ENCODE measurements at regions not wholly inside any gene's neighbourhood (a gene's known extent, or its start where the extent isn't known, plus 50 kb on each side); places are given as distances from the start of the nearest gene placed in this dataset.

- ChIA-PET POLR2A (no interaction called here), CTCF (no interaction called here)
- Histone ChIP-seq H3K9me3 (replicated peaks; ENCODE audit: control insufficient read depth, insufficient read depth, low read length) (peaks cover 2% of the 10 kb centered on the region), H3K27ac (ENCODE audit: insufficient read depth, low read depth, low read length) (no peak overlapping the region), H4K20me1 (replicated peaks; ENCODE audit: control insufficient read depth, extremely low read depth, insufficient read depth, low read length) (no peaks in the 10 kb centered on the region), H3K4me2 (ENCODE audit: insufficient read depth, low read length) (no peak overlapping the region), H3K9ac (replicated peaks; ENCODE audit: extremely low read depth, insufficient read depth, low read length) (no peak overlapping the region), H2AFZ (ENCODE audit: low read depth, low read length) (no peak overlapping the region), H3K4me3 (replicated peaks in 1 of 3; ENCODE audit: insufficient read depth in 1 of 3, low read depth in 1 of 3, low read length in 3 of 3) (no peak overlapping the region), H3K9me1 (replicated peaks; ENCODE audit: control insufficient read depth, extremely low read depth, insufficient read depth, low read length) (no peaks in the 10 kb centered on the region), H3K79me2 (ENCODE audit: control insufficient read depth, insufficient read depth, low read length) (no peaks in the 10 kb centered on the region), H3K36me3 (ENCODE audit: control insufficient read depth in 2 of 2, extremely low read depth in 1 of 2, insufficient read depth in 2 of 2, low read length in 2 of 2) (no peaks in the 10 kb centered on the region), H3K4me1 (ENCODE audit: control insufficient read depth, extremely low read depth, insufficient read depth, low read length) (no peaks in the 10 kb centered on the region), H3K27me3 (ENCODE audit: control insufficient read depth in 2 of 2, insufficient read depth in 2 of 2, low read length in 2 of 2) (no peaks in the 10 kb centered on the region)
- FAIRE-seq, result no peak
- dilution Hi-C loops (cut with MboI; ENCODE audit: extremely low pct_ligation_motif_present, low sequenced_read_pairs), result no loop called here
- DNase-seq (ENCODE audit: low read depth, low spot score), result no peak
- TF ChIP-seq JUN (IDR thresholded peaks at IDR 0.05; ENCODE audit: borderline replicate concordance, insufficient read depth, insufficient read length, low read depth), result no peak
- no TSS peak for BruUV-seq (replicated peaks)
- intact Hi-C loops (cut with micrococcal nuclease), result no loop called here
These were observed 79.3 kb upstream of the TENM4 start for GRCh38 chr11:79520086-79520485.

DNA sequence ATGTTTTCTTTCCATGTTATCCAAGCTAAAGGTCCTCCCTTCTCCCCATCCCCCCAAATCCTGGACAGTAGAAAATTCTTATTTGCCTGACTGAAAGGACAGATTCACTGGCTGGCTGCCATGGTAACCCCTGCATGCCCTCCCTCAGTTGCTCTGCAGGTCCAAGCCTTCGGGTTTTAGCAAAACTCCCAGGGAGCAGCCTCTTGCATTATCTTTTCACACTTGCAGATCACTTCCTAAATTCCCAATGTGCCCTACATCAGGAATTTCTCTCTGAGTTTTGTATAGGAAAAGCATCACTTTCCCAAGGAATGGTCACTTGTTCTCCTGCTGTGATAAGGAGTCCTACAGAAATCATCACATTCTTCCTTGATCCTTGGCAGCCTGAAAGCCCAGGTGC, 75.0 kb upstream of the TENM4 start:
- Histone ChIP-seq H3K9me3 (replicated peaks; ENCODE audit: control insufficient read depth, insufficient read depth, low read length) (peaks cover 2% of the 10 kb centered on the region), H2AFZ (ENCODE audit: low read depth, low read length) (no peak overlapping the region), H3K9me1 (replicated peaks; ENCODE audit: control insufficient read depth, extremely low read depth, insufficient read depth, low read length) (no peaks in the 10 kb centered on the region), H3K79me2 (ENCODE audit: control insufficient read depth, insufficient read depth, low read length) (no peaks in the 10 kb centered on the region), H3K4me2 (ENCODE audit: insufficient read depth, low read length) (no peak overlapping the region), H3K27me3 (ENCODE audit: control insufficient read depth in 2 of 2, insufficient read depth in 2 of 2, low read length in 2 of 2) (no peaks in the 10 kb centered on the region), H3K27ac (ENCODE audit: insufficient read depth, low read depth, low read length) (no peak overlapping the region), H3K36me3 (ENCODE audit: control insufficient read depth in 2 of 2, extremely low read depth in 1 of 2, insufficient read depth in 2 of 2, low read length in 2 of 2) (no peaks in the 10 kb centered on the region), H3K4me1 (ENCODE audit: control insufficient read depth, extremely low read depth, insufficient read depth, low read length) (no peaks in the 10 kb centered on the region), H3K4me3 (replicated peaks in 1 of 3; ENCODE audit: insufficient read depth in 1 of 3, low read depth in 1 of 3, low read length in 3 of 3) (no peak overlapping the region), H3K9ac (replicated peaks; ENCODE audit: extremely low read depth, insufficient read depth, low read length) (no peak overlapping the region), H4K20me1 (replicated peaks; ENCODE audit: control insufficient read depth, extremely low read depth, insufficient read depth, low read length) (no peaks in the 10 kb centered on the region)
- intact Hi-C loops (cut with micrococcal nuclease) (no loop called here), dilution Hi-C loops (cut with MboI; ENCODE audit: extremely low pct_ligation_motif_present, low sequenced_read_pairs) (no loop called here)
- BruUV-seq (replicated peaks), result no TSS peak
- no peak for DNase-seq (ENCODE audit: low read depth, low spot score)
- FAIRE-seq, result no peak
- TF ChIP-seq POLR2A (IDR thresholded peaks at IDR 0.05; ENCODE audit: low read depth, low read length) (no peak), MAX (IDR thresholded peaks at IDR 0.05; ENCODE audit: insufficient read depth, insufficient read length) (no peak), JUN (IDR thresholded peaks at IDR 0.05; ENCODE audit: borderline replicate concordance, insufficient read depth, insufficient read length, low read depth) (no peak), FOS (IDR thresholded peaks at IDR 0.05; ENCODE audit: borderline replicate concordance, insufficient read depth, low read length) (no peak), POLR2AphosphoS5 (IDR thresholded peaks at IDR 0.05; ENCODE audit: insufficient read depth, low read depth, low read length) (no peak)
- ChIA-PET CTCF (no interaction called here), POLR2A (no interaction called here)
